Astrocyte (in vitro differentiated cells and primary cell): ENCODE measurements at regions not wholly inside any gene's neighbourhood (a gene's known extent, or its start where the extent isn't known, plus 50 kb on each side); places are given as distances from the start of the nearest gene placed in this dataset.

ENCODE experiments used
- DNase-seq: peaks from one replicate; pipeline ENCODE4 v3.0.0-alpha.2; 2010; ENCODE audit warnings: low read depth
- FAIRE-seq: peaks from 2 replicates; lab custom pipeline; 2011; peaks lifted over from hg19 to GRCh38; lab: Jason Lieb, UNC
- H2AFZ ChIP-seq: 2 replicates; pipeline ENCODE4 v1.6.0; 2012; ENCODE audit warnings: low read depth, low read length, inconsistent platforms
- H3K27ac ChIP-seq: 2 replicates; pipeline ENCODE4 v1.5.1; 2011; ENCODE audit warnings: low read depth, low read length, inconsistent platforms
- H3K27me3 ChIP-seq: 2 replicates; pipeline ENCODE4 v1.6.0; 2011; ENCODE audit warnings: low read length, inconsistent platforms; ENCODE audit not compliant: insufficient read depth
- H3K36me3 ChIP-seq: 2 replicates; pipeline ENCODE4 v1.5.1; 2011; ENCODE audit warnings: low read length, inconsistent platforms; ENCODE audit not compliant: insufficient read depth
- H3K4me1 ChIP-seq: 2 replicates; pipeline ENCODE4 v1.5.1; 2011; ENCODE audit warnings: low read length, inconsistent platforms; ENCODE audit not compliant: insufficient read depth
- H3K4me2 ChIP-seq: 2 replicates; pipeline ENCODE4 v1.6.0; 2012; ENCODE audit warnings: low read length, inconsistent platforms
- H3K4me3 ChIP-seq: 2 replicates; pipeline ENCODE4 v1.5.1; 2011; ENCODE audit warnings: low read depth, mild to moderate bottlenecking, low read length, inconsistent platforms; ENCODE audit not compliant: insufficient read depth
- H3K79me2 ChIP-seq: 2 replicates; pipeline ENCODE4 v1.6.0; 2012; ENCODE audit warnings: mild to moderate bottlenecking, low read length, inconsistent platforms; ENCODE audit not compliant: insufficient read depth
- H3K9ac ChIP-seq: 2 replicates; pipeline ENCODE4 v1.6.0; 2012; ENCODE audit warnings: mild to moderate bottlenecking, low read length, inconsistent platforms
- H3K9me3 ChIP-seq: 2 replicates; pipeline ENCODE4 v1.5.1; 2012; ENCODE audit warnings: low read depth, mild to moderate bottlenecking, low read length, inconsistent platforms; ENCODE audit not compliant: insufficient read depth
- H4K20me1 ChIP-seq: 2 replicates; pipeline ENCODE4 v1.6.0; 2012; ENCODE audit warnings: low read length, inconsistent platforms; ENCODE audit not compliant: insufficient read depth
- H3K27ac Mint-ChIP-seq: one replicate; pipeline ENCODE4 v1.8.0; 2021; ENCODE audit warnings: mild to moderate bottlenecking, mixed read lengths; ENCODE audit not compliant: unreplicated experiment
- H3K27me3 Mint-ChIP-seq: one replicate; pipeline ENCODE4 v1.8.0; 2021; ENCODE audit warnings: low read depth, mixed read lengths; ENCODE audit not compliant: unreplicated experiment
- H3K36me3 Mint-ChIP-seq: one replicate; pipeline ENCODE4 v1.8.0; 2021; ENCODE audit warnings: low read depth, mixed read lengths; ENCODE audit not compliant: unreplicated experiment
- H3K4me1 Mint-ChIP-seq: one replicate; pipeline ENCODE4 v1.8.0; 2021; ENCODE audit warnings: low read depth, mixed read lengths; ENCODE audit not compliant: unreplicated experiment
- H3K4me3 Mint-ChIP-seq: one replicate; pipeline ENCODE4 v1.8.0; 2021; ENCODE audit warnings: mild to moderate bottlenecking, moderate library complexity, mixed read lengths; ENCODE audit not compliant: unreplicated experiment
- H3K9me3 Mint-ChIP-seq: one replicate; pipeline ENCODE4 v1.8.0; 2021; ENCODE audit warnings: mild to moderate bottlenecking, mixed read lengths; ENCODE audit not compliant: unreplicated experiment
- CTCF ChIP-seq: IDR thresholded peaks from 2 replicates; pipeline ENCODE4 v1.5.1; 2011; ENCODE audit warnings: low read depth, mild to moderate bottlenecking, inconsistent platforms, low read length, moderate library complexity; ENCODE audit not compliant: insufficient read depth
- EZH2 ChIP-seq: IDR thresholded peaks from 2 replicates; pipeline ENCODE4 v1.6.1; 2012; ENCODE audit warnings: mild to moderate bottlenecking, low read length, inconsistent platforms; ENCODE audit not compliant: insufficient read depth

DNA sequence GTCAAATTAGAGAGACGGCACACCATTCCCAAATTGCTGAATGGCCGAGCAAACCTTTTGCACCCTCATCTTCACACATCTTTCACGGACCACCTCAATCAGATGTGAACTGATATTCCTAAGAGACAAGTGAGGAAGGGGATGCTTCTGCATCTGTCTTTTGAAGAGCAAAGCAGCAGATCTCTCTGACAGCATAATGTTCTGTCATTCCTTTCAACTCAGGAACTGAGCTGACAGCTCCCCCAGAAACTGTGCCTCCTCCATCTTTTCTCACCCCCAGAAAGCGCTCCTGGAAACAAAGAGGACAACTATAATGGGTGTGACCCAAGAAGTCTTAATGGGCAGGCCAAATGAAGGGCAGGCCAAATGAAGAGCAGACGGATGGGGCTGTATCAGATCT, 256.4 kb downstream of the C1orf94 start:
- no peaks in the 10 kb centered on the region for H3K9me3 ChIP-seq
- DNase-seq (no peak), FAIRE-seq (no peak)
- no peak overlapping the region for H3K4me3 ChIP-seq
- Mint-ChIP-seq H3K4me3 (no peak overlapping the region), H3K27me3 (peaks cover 45% of the 10 kb centered on the region), H3K4me1 (no peaks in the 10 kb centered on the region), H3K9me3 (peaks cover 2% of the 10 kb centered on the region), H3K27ac (no peak overlapping the region), H3K36me3 (no peaks in the 10 kb centered on the region)
- no peaks in the 10 kb centered on the region for H3K36me3 ChIP-seq
- H2AFZ ChIP-seq: no peak overlapping the region
- no peak overlapping the region for H3K27ac ChIP-seq
- peaks cover 3% of the 10 kb centered on the region for H3K27me3 ChIP-seq
- H4K20me1 ChIP-seq: no peaks in the 10 kb centered on the region
- TF ChIP-seq EZH2: no peak
- no peaks in the 10 kb centered on the region for H3K79me2 ChIP-seq
- H3K4me1 ChIP-seq: no peaks in the 10 kb centered on the region
- H3K9ac ChIP-seq: no peak overlapping the region
- H3K4me2 ChIP-seq: no peak overlapping the region

DNA sequence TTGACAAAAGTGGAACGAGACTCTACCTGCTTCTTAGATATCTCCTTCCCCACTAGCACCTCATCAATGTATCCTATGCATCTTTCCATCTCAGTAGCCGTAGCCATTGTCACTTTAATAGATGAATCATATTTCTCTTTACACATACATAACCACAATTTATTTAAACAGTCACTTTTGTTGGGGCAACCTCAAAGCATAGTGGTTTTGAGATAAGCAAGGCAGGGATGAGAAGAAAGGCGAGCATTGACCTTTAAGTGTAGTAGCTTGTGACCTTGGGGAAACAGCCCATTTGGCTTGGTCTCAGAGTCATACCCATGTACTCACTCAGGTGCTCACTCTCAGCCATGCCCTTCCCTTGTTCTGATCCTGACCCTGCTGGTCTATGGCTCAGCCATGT, 260.1 kb downstream of the C1orf94 start:
- no peaks in the 10 kb centered on the region for H3K79me2 ChIP-seq
- H3K27ac ChIP-seq: no peak overlapping the region
- H4K20me1 ChIP-seq: no peaks in the 10 kb centered on the region
- Mint-ChIP-seq H3K27ac (no peak overlapping the region), H3K27me3 (peaks cover 43% of the 10 kb centered on the region), H3K9me3 (peaks cover 2% of the 10 kb centered on the region), H3K36me3 (no peaks in the 10 kb centered on the region), H3K4me3 (no peak overlapping the region), H3K4me1 (no peaks in the 10 kb centered on the region)
- H3K4me2 ChIP-seq: no peak overlapping the region
- DNase-seq (no peak), FAIRE-seq (no peak)
- H3K4me3 ChIP-seq: no peak overlapping the region
- H3K36me3 ChIP-seq: no peaks in the 10 kb centered on the region
- no peak overlapping the region for H2AFZ ChIP-seq
- H3K9me3 ChIP-seq: no peaks in the 10 kb centered on the region
- no peak overlapping the region for H3K9ac ChIP-seq
- TF ChIP-seq CTCF (no peak), EZH2 (no peak)
- no peaks in the 10 kb centered on the region for H3K4me1 ChIP-seq
- no peaks in the 10 kb centered on the region for H3K27me3 ChIP-seq

- Mint-ChIP-seq H3K4me1 (no peaks in the 10 kb centered on the region), H3K4me3 (no peak overlapping the region), H3K9me3 (peaks cover 4% of the 10 kb centered on the region), H3K36me3 (no peaks in the 10 kb centered on the region), H3K27me3 (peaks cover 45% of the 10 kb centered on the region), H3K27ac (no peak overlapping the region)
- no peaks in the 10 kb centered on the region for H3K4me1 ChIP-seq
- FAIRE-seq: no peak
- no peaks in the 10 kb centered on the region for H3K27me3 ChIP-seq
- no peak overlapping the region for H3K4me3 ChIP-seq
- no peaks in the 10 kb centered on the region for H3K9me3 ChIP-seq
- no peak overlapping the region for H3K27ac ChIP-seq
- H3K4me2 ChIP-seq: no peak overlapping the region
- no peaks in the 10 kb centered on the region for H3K79me2 ChIP-seq
- TF ChIP-seq EZH2 (no peak), CTCF (no peak)
- no peaks in the 10 kb centered on the region for H4K20me1 ChIP-seq
- no peak overlapping the region for H3K9ac ChIP-seq
- H3K36me3 ChIP-seq: no peaks in the 10 kb centered on the region
- DNase-seq: no peak
- no peak overlapping the region for H2AFZ ChIP-seq
These were observed 264.8 kb downstream of the C1orf94 start for GRCh38 chr1:34441259-34442069.
